ENCODE measurements at regions not wholly inside any gene's neighbourhood (a gene's known extent, or its start where the extent isn't known, plus 50 kb on each side); places are given as distances from the start of the nearest gene placed in this dataset.

DNA sequence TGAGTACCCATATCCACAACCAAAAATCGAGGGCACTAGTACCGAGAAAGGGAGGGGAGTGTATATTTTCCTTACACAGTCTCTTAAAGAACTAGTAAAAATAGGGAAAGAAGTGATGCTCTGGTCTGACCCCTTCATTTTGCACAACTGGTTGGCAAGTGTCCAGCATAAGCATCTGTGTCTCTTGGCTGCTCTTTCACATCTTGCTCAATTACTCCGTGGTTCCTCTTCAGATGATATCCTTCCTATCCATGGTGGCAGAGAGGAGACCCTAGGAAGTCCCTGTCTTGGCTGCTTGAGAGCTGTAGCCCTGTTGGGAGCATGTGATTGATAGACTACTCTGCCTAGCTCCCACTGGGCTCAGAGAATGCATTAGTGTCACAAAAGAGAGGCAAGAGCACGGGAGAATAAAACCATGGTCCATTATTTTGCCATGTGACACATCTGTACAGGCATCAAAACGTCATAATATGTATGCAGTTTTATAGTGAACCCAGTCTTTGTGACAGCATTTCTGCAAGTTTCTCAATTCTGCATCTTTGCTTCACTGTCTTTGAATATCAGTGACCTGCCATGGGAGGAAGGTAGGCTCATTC, 111.8 kb upstream of the ANKRD1 start:
- no peak for FAIRE-seq
- no peak for TF ChIP-seq POLR2A (IDR thresholded peaks at IDR 0.05; ENCODE audit: low read depth, low read length)
- no peak for DNase-seq (ENCODE audit: insufficient read length, low spot score)

DNA sequence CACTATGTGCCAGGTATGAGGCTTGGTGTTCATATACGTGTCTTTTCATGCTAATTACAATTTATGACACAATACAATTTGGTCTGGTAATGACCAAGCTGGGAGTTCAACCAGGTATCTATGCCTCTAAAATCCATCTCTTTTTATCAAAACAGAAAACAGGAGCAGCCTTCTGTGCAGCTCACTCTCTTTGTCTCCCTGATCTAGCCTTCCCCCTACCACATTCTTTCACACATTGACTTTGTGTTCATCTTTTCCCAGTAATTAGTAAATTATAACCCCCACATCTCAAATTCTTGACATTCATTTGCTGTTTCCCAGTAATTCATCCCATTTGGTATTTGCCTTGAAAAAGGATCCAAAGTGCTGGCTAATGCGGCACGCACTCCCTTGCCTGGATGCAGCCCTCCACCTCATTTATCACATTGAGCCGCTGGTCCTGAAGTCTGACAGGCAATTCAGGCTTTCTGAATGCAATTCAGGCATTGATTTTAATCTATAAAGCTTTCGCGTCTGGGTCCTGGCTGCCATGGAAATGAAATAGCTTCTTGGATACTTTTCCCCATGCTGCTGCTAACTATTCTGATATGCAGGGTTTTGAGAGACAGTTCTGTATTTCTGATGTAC, 112.5 kb upstream of the ANKRD1 start:
- FAIRE-seq (peak; percentile 47), DNase-seq (ENCODE audit: insufficient read length, low spot score) (no peak)
- TF ChIP-seq POLR2A (IDR thresholded peaks at IDR 0.05; ENCODE audit: low read depth, low read length): no peak
- no peak for TF ChIP-seq POU2F2 (IDR thresholded peaks at IDR 0.05; ENCODE audit: low read depth, low read length)
- no peak for TF ChIP-seq PAX5 (IDR thresholded peaks at IDR 0.05; ENCODE audit: insufficient read depth, low read length, severe bottlenecking)
- TF ChIP-seq POLR2AphosphoS5 (IDR thresholded peaks at IDR 0.05; ENCODE audit: low read depth, low read length): no peak
- no peak for TF ChIP-seq SPI1 (IDR thresholded peaks at IDR 0.05; ENCODE audit: low read depth, low read length)
- TF ChIP-seq TAF1 (IDR thresholded peaks at IDR 0.05; ENCODE audit: low read depth, low read length): no peak

- FAIRE-seq: no peak
- TF ChIP-seq POLR2AphosphoS5 (IDR thresholded peaks at IDR 0.05; ENCODE audit: low read depth, low read length) (no peak), POLR2A (IDR thresholded peaks at IDR 0.05; ENCODE audit: low read depth, low read length) (no peak), PAX5 (IDR thresholded peaks at IDR 0.05; ENCODE audit: insufficient read depth, low read length, severe bottlenecking) (no peak), SPI1 (IDR thresholded peaks at IDR 0.05; ENCODE audit: low read depth, low read length) (no peak), POU2F2 (IDR thresholded peaks at IDR 0.05; ENCODE audit: low read depth, low read length) (no peak), TAF1 (IDR thresholded peaks at IDR 0.05; ENCODE audit: low read depth, low read length) (no peak)
- no peak for DNase-seq (ENCODE audit: insufficient read length, low spot score)
These were observed 113.2 kb upstream of the ANKRD1 start for GRCh38 chr10:91034042-91034441.

DNA sequence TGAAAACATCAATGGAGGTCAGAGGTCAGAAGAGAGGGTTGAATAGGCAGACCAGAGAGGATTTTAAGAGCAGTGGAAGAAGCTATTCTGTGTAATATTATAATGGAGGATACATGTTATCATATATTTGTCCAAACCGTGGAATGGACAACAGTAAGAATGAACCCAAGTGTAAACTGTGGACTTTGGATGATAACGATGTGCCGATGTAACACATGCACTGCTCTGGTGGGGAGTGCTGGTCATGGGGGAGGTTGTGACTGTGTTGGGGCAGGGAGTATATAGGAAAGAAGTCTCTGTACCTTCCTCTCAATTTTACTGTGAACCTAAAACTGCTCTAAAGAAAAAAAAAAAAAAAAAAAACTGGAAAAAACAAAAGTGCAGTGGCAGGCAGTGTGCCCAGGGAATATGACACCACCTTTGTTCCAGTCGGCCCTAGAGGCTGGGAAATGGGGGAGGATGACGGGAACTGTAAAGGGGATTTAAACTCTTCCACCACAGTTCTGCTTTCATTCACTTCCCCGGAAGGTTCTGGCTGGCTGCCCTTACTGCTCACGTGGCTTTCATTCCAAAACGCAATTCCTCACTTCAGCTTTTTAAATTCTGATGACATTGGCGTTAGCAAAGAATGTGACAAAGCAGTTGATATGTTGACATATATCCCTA, 113.7 kb upstream of the ANKRD1 start:
- DNase-seq (ENCODE audit: insufficient read length, low spot score) (no peak), FAIRE-seq (peak; percentile 26)
- TF ChIP-seq POLR2A (IDR thresholded peaks at IDR 0.05; ENCODE audit: low read depth, low read length): no peak
- no peak for TF ChIP-seq POU2F2 (IDR thresholded peaks at IDR 0.05; ENCODE audit: low read depth, low read length)
- no peak for TF ChIP-seq PAX5 (IDR thresholded peaks at IDR 0.05; ENCODE audit: insufficient read depth, low read length, severe bottlenecking)
- TF ChIP-seq SPI1 (IDR thresholded peaks at IDR 0.05; ENCODE audit: low read depth, low read length): no peak
- TF ChIP-seq POLR2AphosphoS5 (IDR thresholded peaks at IDR 0.05; ENCODE audit: low read depth, low read length): no peak
- no peak for TF ChIP-seq TAF1 (IDR thresholded peaks at IDR 0.05; ENCODE audit: low read depth, low read length)

GRCh38 chr10:91035650-91036292, 114.9 kb upstream of the ANKRD1 start:
- no peak for FAIRE-seq
- no peak for TF ChIP-seq PAX5 (IDR thresholded peaks at IDR 0.05; ENCODE audit: insufficient read depth, low read length, severe bottlenecking)
- no peak for TF ChIP-seq SPI1 (IDR thresholded peaks at IDR 0.05; ENCODE audit: low read depth, low read length)
- no peak for TF ChIP-seq TAF1 (IDR thresholded peaks at IDR 0.05; ENCODE audit: low read depth, low read length)
- TF ChIP-seq POLR2A (IDR thresholded peaks at IDR 0.05; ENCODE audit: low read depth, low read length): no peak
- no peak for TF ChIP-seq POU2F2 (IDR thresholded peaks at IDR 0.05; ENCODE audit: low read depth, low read length)
- no peak for TF ChIP-seq POLR2AphosphoS5 (IDR thresholded peaks at IDR 0.05; ENCODE audit: low read depth, low read length)
- DNase-seq (ENCODE audit: insufficient read length, low spot score): no peak

DNA sequence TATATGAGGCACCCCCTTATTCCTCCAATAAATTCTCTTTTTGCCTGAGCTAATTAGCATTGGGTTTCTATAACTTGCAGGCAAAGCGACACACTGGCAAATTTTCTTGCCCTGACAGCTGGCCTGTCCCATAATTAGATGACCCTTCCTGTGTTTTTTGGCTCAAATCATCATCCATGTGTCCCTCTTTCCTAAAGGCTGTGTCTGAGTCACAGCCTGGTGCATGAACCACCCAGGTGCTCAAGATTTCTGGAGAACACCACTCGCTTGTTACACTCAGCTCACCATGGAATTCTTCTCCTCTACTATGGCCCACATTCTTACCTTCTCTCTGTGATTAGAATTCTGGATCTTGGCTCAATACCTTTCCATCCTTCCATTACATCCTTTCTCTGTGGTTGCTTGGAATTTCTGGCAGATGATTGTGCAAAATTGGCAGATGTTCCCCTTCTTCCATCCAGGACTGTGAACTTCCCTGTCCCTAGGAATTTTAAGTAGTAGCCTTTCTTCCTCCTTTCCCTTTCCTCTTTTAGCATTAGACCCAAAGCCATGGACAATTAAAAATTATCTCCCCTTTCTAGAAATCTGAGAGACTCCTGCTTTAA, 116.0 kb upstream of the ANKRD1 start:
- DNase-seq (ENCODE audit: insufficient read length, low spot score): no peak
- TF ChIP-seq POLR2AphosphoS5 (IDR thresholded peaks at IDR 0.05; ENCODE audit: low read depth, low read length) (no peak), POU2F2 (IDR thresholded peaks at IDR 0.05; ENCODE audit: low read depth, low read length) (no peak), SPI1 (IDR thresholded peaks at IDR 0.05; ENCODE audit: low read depth, low read length) (no peak), TAF1 (IDR thresholded peaks at IDR 0.05; ENCODE audit: low read depth, low read length) (no peak), POLR2A (IDR thresholded peaks at IDR 0.05; ENCODE audit: low read depth, low read length) (no peak), PAX5 (IDR thresholded peaks at IDR 0.05; ENCODE audit: insufficient read depth, low read length, severe bottlenecking) (no peak)
- FAIRE-seq: no peak

- DNase-seq (ENCODE audit: insufficient read length, low spot score) (no peak), FAIRE-seq (no peak)
- TF ChIP-seq POLR2AphosphoS5 (IDR thresholded peaks at IDR 0.05; ENCODE audit: low read depth, low read length): no peak
- no peak for TF ChIP-seq POU2F2 (IDR thresholded peaks at IDR 0.05; ENCODE audit: low read depth, low read length)
- no peak for TF ChIP-seq PAX5 (IDR thresholded peaks at IDR 0.05; ENCODE audit: insufficient read depth, low read length, severe bottlenecking)
- TF ChIP-seq POLR2A (IDR thresholded peaks at IDR 0.05; ENCODE audit: low read depth, low read length): no peak
- no peak for TF ChIP-seq TAF1 (IDR thresholded peaks at IDR 0.05; ENCODE audit: low read depth, low read length)
- TF ChIP-seq SPI1 (IDR thresholded peaks at IDR 0.05; ENCODE audit: low read depth, low read length): no peak
These were observed 118.1 kb upstream of the ANKRD1 start for GRCh38 chr10:91038971-91039370.

DNA sequence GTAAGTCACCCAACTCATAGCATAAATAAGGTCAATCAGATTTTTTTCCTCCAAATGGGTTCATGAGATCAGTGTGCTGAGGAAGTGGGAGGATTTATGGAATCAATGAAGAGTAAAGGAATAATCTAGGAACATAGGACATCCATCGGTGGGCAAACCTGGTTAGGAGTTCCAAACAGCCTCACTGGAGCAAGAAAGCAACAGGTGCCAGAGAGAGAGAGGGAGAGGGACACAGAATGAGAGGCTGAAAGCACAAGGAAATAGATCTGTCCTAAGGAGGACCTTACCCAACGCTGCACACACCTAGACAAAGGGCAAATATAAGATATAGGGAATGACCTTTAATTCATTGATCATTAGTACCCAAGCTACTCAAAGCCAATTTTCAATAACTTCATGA, 119.5 kb upstream of the ANKRD1 start:
- TF ChIP-seq SPI1 (IDR thresholded peaks at IDR 0.05; ENCODE audit: low read depth, low read length): no peak
- TF ChIP-seq POU2F2 (IDR thresholded peaks at IDR 0.05; ENCODE audit: low read depth, low read length): no peak
- TF ChIP-seq TAF1 (IDR thresholded peaks at IDR 0.05; ENCODE audit: low read depth, low read length): no peak
- TF ChIP-seq POLR2A (IDR thresholded peaks at IDR 0.05; ENCODE audit: low read depth, low read length): no peak
- TF ChIP-seq POLR2AphosphoS5 (IDR thresholded peaks at IDR 0.05; ENCODE audit: low read depth, low read length): no peak
- TF ChIP-seq PAX5 (IDR thresholded peaks at IDR 0.05; ENCODE audit: insufficient read depth, low read length, severe bottlenecking): no peak
- FAIRE-seq (no peak), DNase-seq (ENCODE audit: insufficient read length, low spot score) (no peak)

DNA sequence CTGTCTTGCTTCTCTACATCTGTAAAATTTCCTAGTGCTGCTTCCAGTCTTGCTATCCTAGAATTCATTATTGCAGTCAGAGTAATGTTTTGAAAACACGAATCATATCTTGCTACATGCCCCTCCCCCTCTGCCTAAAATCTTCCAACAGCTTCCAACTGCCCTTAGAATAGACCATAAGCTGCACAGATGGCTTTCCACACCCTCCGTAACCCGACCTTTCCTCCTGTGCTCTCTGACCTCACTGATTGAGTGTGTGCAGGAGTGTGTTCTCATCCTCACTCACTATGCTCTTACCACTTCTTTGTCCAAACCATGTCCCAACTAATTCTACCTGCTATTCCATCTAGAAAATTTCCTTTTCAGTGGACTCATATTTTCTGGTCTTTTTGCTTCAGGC, 121.2 kb upstream of the ANKRD1 start:
- TF ChIP-seq SPI1 (IDR thresholded peaks at IDR 0.05; ENCODE audit: low read depth, low read length) (no peak), PAX5 (IDR thresholded peaks at IDR 0.05; ENCODE audit: insufficient read depth, low read length, severe bottlenecking) (no peak), POLR2AphosphoS5 (IDR thresholded peaks at IDR 0.05; ENCODE audit: low read depth, low read length) (no peak), TAF1 (IDR thresholded peaks at IDR 0.05; ENCODE audit: low read depth, low read length) (no peak), POU2F2 (IDR thresholded peaks at IDR 0.05; ENCODE audit: low read depth, low read length) (no peak), POLR2A (IDR thresholded peaks at IDR 0.05; ENCODE audit: low read depth, low read length) (no peak)
- DNase-seq (ENCODE audit: insufficient read length, low spot score): no peak
- no peak for FAIRE-seq
